ENCODE measurements at regions not wholly inside any gene's neighbourhood (a gene's known extent, or its start where the extent isn't known, plus 50 kb on each side); places are given as distances from the start of the nearest gene placed in this dataset.
"Not testable (repeated sequence)": the region's sequence is repeated elsewhere in the genome, so short reads cannot be mapped to it uniquely, and the experiment has no call there.

- no peak overlapping the region for H3K9ac ChIP-seq
- H2AFZ ChIP-seq: no peak overlapping the region
- H3K4me3 ChIP-seq (ENCODE audit: low read depth, low read length): no peak overlapping the region
- no peaks in the 10 kb centered on the region for H3K4me1 ChIP-seq
- TF ChIP-seq CTCF (IDR thresholded peaks at IDR 0.05): no peak
- H3K27me3 ChIP-seq (ENCODE audit: control insufficient read depth, insufficient read depth, low read length): no peaks in the 10 kb centered on the region
- no peaks in the 10 kb centered on the region for H3K9me3 ChIP-seq (ENCODE audit: control insufficient read depth, low read length)
- no peaks in the 10 kb centered on the region for H3K36me3 ChIP-seq (ENCODE audit: control insufficient read depth, insufficient read depth, low read length)
- H3K79me2 ChIP-seq: no peaks in the 10 kb centered on the region
- H3K27ac ChIP-seq: no peak overlapping the region
- H3K4me2 ChIP-seq (ENCODE audit: low read length): no peak overlapping the region
Observed at GRCh38 chr20:22524393-22525015, 59.9 kb downstream of the FOXA2 start.

GRCh38 chr20:22523499-22524392, 60.6 kb downstream of the FOXA2 start:
- no peak for TF ChIP-seq CTCF (IDR thresholded peaks at IDR 0.05)
- no peaks in the 10 kb centered on the region for H3K79me2 ChIP-seq
- H3K9ac ChIP-seq: no peak overlapping the region
- H2AFZ ChIP-seq: no peak overlapping the region
- H3K27ac ChIP-seq: no peak overlapping the region
- H3K9me3 ChIP-seq (ENCODE audit: control insufficient read depth, low read length): no peaks in the 10 kb centered on the region
- H3K27me3 ChIP-seq (ENCODE audit: control insufficient read depth, insufficient read depth, low read length): no peaks in the 10 kb centered on the region
- no peak overlapping the region for H3K4me3 ChIP-seq (ENCODE audit: low read depth, low read length)
- H3K4me2 ChIP-seq (ENCODE audit: low read length): no peak overlapping the region
- no peaks in the 10 kb centered on the region for H3K4me1 ChIP-seq
- no peaks in the 10 kb centered on the region for H3K36me3 ChIP-seq (ENCODE audit: control insufficient read depth, insufficient read depth, low read length)

GRCh38 chr20:22523128-22523498, 61.3 kb downstream of the FOXA2 start:
- no peak overlapping the region for H2AFZ ChIP-seq
- H3K27me3 ChIP-seq (ENCODE audit: control insufficient read depth, insufficient read depth, low read length): no peaks in the 10 kb centered on the region
- H3K36me3 ChIP-seq (ENCODE audit: control insufficient read depth, insufficient read depth, low read length): no peaks in the 10 kb centered on the region
- no peak overlapping the region for H3K27ac ChIP-seq
- no peak for TF ChIP-seq CTCF (IDR thresholded peaks at IDR 0.05)
- H3K9me3 ChIP-seq (ENCODE audit: control insufficient read depth, low read length): no peaks in the 10 kb centered on the region
- H3K79me2 ChIP-seq: no peaks in the 10 kb centered on the region
- no peak overlapping the region for H3K9ac ChIP-seq
- no peaks in the 10 kb centered on the region for H3K4me1 ChIP-seq
- no peak overlapping the region for H3K4me3 ChIP-seq (ENCODE audit: low read depth, low read length)
- H3K4me2 ChIP-seq (ENCODE audit: low read length): no peak overlapping the region

- TF ChIP-seq CTCF (IDR thresholded peaks at IDR 0.05): no peak
- no peaks in the 10 kb centered on the region for H3K36me3 ChIP-seq (ENCODE audit: control insufficient read depth, insufficient read depth, low read length)
- no peaks in the 10 kb centered on the region for H3K27me3 ChIP-seq (ENCODE audit: control insufficient read depth, insufficient read depth, low read length)
- no peak overlapping the region for H2AFZ ChIP-seq
- no peak overlapping the region for H3K4me2 ChIP-seq (ENCODE audit: low read length)
- H3K27ac ChIP-seq: no peak overlapping the region
- no peak overlapping the region for H3K9ac ChIP-seq
- H3K79me2 ChIP-seq: no peaks in the 10 kb centered on the region
- H3K9me3 ChIP-seq (ENCODE audit: control insufficient read depth, low read length): no peaks in the 10 kb centered on the region
- H3K4me1 ChIP-seq: no peaks in the 10 kb centered on the region
- no peak overlapping the region for H3K4me3 ChIP-seq (ENCODE audit: low read depth, low read length)
Observed at GRCh38 chr20:22522701-22523100, 61.7 kb downstream of the FOXA2 start.

GRCh38 chr20:22521940-22522339, 62.4 kb downstream of the FOXA2 start:
- H3K27me3 ChIP-seq (ENCODE audit: control insufficient read depth, insufficient read depth, low read length); H3K4me3 ChIP-seq (ENCODE audit: low read depth, low read length); H3K36me3 ChIP-seq (ENCODE audit: control insufficient read depth, insufficient read depth, low read length); H3K4me1 ChIP-seq; H3K9ac ChIP-seq; H3K9me3 ChIP-seq (ENCODE audit: control insufficient read depth, low read length); H3K4me2 ChIP-seq (ENCODE audit: low read length); H3K79me2 ChIP-seq; H2AFZ ChIP-seq; H3K27ac ChIP-seq: not testable (repeated sequence)

All from parathyroid adenoma (tissue), 2 donors.